NCI-H2029 treated with DMSO at 0.1 percent for 48 hours (cell line): ENCODE measurements at regions not wholly inside any gene's neighbourhood (a gene's known extent, or its start where the extent isn't known, plus 50 kb on each side); places are given as distances from the start of the nearest gene placed in this dataset.
"Not testable (repeated sequence)": the region's sequence is repeated elsewhere in the genome, so short reads cannot be mapped to it uniquely, and the experiment has no call there.

Source experiments
- DNase-seq: peaks from one replicate; lab custom pipeline; 2025; lab: John Stamatoyannopoulos, UW

GRCh38 chr20:52098186-52098585, 93.4 kb downstream of the ZFP64 start:
- no peak for DNase-seq

GRCh38 chr20:52096117-52096516, 95.5 kb downstream of the ZFP64 start:
- no peak for DNase-seq

- no peak for DNase-seq
Measured at GRCh38 chr20:52094693-52095092, 96.9 kb downstream of the ZFP64 start.

- DNase-seq, result no peak
Measured at GRCh38 chr20:52093575-52093974, 98.0 kb downstream of the ZFP64 start.

DNA sequence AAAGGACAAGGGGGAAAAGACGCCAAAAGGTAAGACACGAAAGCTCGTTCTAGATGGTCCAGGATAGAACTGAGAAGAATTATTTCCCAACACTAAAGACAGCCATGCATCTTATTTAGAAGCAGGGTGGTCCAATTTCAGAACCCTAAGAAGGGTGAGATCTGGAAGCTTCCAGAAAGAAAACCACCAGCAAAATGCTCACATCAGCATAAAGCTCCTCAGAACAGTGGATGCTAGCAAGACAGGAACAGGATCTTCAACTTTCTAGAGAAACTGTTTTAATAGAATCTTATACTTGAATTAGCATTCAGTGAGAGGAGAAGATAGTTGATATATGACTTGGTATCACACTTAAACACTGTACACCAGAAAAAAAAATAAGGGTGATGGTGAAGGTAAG, 101.5 kb downstream of the ZFP64 start:
- no peak for DNase-seq

- DNase-seq, result no peak
Measured at GRCh38 chr20:52087471-52087870, 104.1 kb downstream of the ZFP64 start.

GRCh38 chr20:52086878-52087277, 104.7 kb downstream of the ZFP64 start:
- DNase-seq, result no peak

DNA sequence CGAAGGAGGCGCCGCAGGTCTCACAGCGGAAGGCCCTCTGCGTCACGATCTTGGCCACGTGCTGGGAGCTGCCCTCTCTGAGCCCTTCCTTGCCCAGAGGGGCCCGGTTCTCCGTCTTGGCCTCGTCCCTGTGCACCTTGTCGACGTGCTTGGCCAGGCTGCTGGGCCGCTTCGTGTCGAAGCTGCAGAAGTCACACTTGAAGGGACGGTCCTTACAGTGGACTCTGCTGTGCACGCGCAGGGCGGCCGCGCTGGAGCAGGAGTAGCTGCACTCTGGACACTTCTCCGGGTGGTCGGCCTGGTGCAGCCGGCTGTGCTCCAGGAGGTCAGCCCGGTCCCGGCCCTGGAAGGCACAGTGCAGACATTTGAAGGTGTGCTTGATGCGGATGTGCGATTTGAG, 106.9 kb downstream of the ZFP64 start:
- DNase-seq, result no peak

- DNase-seq, result no peak
Measured at GRCh38 chr20:52083627-52084232, 107.8 kb downstream of the ZFP64 start.

- DNase-seq, result no peak
Measured at GRCh38 chr20:52082612-52083011, 109.0 kb downstream of the ZFP64 start.

DNA sequence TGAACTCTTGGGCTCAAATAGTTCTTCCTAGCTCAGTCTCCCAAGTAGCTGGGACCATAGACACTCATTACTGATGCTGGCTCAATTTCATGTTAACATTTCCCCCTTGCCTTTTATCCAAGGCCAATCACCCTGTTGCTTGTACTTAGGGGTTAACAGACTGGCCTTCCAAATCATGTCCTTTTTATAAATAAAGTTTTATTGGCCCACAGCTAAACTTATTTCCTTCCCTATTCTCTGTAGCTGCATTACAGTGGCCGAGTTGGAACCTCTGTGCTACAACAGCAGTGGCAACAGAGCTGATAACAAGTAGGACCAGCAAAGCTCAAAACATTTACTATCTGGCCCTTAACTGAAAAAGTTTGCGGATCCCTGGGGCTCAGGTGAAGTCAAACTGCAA, 109.8 kb downstream of the ZFP64 start:
- no peak for DNase-seq

GRCh38 chr20:52081066-52081465, 110.5 kb downstream of the ZFP64 start:
- no peak for DNase-seq

DNA sequence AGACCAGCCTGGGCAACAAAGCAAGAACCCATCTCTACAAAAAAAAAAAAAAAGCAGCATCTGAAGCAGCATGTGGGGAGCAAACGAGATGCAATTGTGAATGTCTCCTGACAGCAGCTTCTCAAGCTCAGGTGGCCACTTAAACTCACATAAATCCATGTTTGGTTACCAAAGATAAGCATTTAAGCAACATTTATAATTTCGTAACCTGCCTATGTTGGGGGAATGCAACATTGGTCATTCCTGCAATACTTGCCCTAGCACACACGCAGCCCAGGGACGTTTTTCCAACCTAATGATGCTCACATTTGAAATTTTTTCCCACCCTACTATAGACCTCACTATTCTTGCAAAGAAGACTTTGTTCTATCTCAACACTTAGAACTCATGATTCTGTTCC, 113.3 kb downstream of the ZFP64 start:
- no peak for DNase-seq

DNA sequence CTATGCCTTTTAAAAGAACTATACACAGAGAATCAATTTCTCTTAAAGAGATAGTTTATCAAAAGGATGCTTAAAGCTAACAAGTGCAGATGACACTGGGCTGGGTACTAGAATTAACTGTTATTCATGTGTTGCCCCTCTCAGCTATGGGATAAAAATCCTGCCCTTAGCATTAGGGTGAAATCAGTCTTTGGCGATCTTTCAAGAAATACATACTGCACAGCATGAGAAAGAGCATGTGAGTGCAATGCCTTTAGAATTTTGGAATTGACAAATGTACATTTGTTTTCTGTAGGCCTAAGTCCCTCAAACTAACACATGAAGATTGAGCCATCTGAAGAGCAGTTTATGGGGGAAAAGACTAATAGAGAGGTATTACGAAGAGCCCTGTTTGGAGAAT, 115.4 kb downstream of the ZFP64 start:
- DNase-seq, result no peak

GRCh38 chr20:52075400-52075799, 116.2 kb downstream of the ZFP64 start:
- no peak for DNase-seq

- no peak for DNase-seq
Measured at GRCh38 chr20:52071136-52071535, 120.4 kb downstream of the ZFP64 start.

DNA sequence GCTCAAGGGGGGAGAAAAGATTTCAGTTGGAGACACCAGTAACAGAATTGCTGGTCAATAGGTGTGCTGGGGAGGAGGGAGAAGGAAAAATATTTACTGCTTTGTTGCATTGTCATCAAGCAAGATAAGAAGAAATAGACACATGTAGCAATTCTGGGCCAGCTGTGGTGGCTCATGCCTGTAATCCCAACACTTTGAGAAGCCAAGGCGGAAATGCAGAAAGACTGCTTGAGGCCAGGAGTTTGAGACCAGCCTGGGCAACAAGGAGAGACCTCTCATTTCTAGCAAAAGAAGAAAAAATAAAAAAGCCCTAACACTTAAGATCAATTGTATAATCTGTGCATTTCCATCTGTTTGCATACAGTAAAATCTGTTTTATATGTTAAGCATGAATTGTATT, 126.6 kb downstream of the ZFP64 start:
- DNase-seq, result no peak

DNA sequence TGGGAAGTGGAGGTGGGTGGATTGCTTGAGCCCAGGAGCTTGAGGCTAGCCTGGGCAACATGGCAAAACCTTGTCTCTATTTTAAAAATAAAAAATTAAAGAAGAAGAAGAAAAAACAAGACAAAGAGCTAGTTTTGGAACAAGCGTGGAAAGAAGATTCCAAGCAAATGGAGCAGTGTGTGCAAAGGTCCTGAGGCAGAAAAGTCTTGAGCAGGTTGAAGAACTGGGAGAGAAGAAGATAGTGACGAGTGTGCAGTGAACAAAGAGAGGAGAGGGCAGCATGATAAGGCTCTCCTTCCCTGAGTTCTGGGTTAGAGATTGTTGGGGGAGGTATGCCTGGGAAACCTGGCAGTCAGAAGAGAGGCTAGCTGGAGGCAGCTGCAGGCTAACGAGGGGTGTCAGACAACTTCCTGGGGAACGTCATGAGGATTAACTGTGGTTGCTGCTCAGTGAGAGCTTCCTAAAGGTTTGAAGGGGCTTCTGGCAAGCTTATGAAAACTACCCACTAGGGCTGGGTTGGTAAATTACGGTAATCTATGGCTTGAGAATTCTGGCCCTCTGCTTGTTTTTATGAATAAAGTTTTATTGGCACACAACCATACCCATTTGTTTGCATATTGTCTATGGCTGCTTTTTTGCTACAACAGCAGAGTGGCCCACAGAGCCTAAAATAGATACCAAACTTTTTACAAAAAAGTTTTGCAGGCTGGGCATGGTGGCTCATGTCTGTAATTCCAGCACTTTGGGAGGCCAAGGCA, 128.9 kb downstream of the ZFP64 start:
- DNase-seq, result no peak

GRCh38 chr20:52060794-52061714, 130.5 kb downstream of the ZFP64 start:
- no peak for DNase-seq

DNA sequence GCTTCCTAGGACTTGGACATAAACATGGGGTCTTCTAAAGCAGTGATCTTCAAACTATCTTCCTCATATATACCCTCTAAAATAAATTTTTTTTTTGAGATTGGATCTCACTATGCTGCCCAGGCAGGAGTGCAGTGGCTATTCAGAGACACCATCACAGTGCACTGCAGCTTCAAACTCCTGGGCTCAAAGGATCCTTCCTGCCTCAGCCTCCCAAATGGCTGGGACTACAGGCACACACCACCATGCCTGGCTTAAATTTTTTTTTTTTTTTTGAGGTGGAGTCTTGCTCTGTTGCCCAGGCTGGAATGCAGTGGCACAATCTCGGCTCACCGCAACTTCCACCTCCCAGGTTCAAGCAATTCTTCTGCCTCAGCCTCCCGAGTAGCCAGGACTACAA, 134.4 kb downstream of the ZFP64 start:
- not testable (repeated sequence) for DNase-seq

DNA sequence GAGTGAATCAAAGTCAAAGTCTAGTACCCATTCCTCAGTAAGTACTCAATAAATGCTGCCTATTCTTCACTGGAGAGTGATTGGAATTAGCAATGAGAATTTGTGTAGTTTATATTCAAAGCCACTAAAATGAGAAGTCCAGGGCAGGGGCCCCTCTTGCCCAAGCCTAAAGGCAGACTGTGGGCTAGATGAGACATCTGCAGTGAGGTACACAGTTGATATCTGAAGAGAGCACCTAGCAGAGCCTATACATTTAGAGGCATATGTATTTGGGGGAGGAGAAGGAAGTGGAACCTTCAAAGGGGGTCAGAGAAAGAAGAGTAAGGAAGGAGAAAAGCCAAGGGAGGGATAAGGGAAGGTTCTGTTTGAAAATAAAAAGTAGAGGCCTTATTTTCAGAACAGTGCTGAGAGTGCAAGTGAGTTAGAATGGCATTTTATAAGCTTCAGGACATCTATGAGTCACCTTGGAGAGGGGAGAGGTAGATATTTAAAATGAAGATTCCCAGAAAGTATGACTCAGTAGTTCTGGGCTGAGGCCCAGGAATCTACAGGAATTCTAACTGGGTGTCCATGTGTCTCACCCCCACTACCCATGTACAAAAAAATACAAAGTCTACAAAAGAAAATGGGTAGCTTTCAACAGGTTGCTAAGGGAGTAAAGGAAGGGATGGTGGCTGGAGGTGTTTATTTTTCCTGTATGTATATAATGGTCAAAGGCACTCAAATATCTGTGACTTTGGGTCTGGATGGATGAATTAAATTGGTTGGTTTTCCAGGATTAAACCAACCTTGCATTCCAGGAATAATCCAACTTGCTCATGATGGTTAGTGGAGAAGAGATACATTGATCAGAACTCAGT, 135.1 kb downstream of the ZFP64 start:
- DNase-seq, result no peak

- no peak for DNase-seq
Measured at GRCh38 chr20:52054123-52054522, 137.5 kb downstream of the ZFP64 start.
